A549 (cell line): ENCODE measurements at regions not wholly inside any gene's neighbourhood (a gene's known extent, or its start where the extent isn't known, plus 50 kb on each side); places are given as distances from the start of the nearest gene placed in this dataset.
"Not testable (repeated sequence)": the region's sequence is repeated elsewhere in the genome, so short reads cannot be mapped to it uniquely, and the experiment has no call there.

Source experiments
- CBX8 ChIP-seq: fragments of 200-600 bp; sonication (generic); IDR thresholded peaks from 2 replicates; pipeline ENCODE4 v1.6.1; 2016
- EP300 ChIP-seq, 2 experiments: fragments of >200 bp; sonication (Bioruptor Twin); formaldehyde crosslinking; IDR thresholded peaks; 2 replicates in 1 of 2; 3 replicates in 1 of 2; pipeline ENCODE4 v1.6.1; 2016 to 2017
- FOSL2 ChIP-seq, 2 experiments: fragments of 450-650 bp in 1 of 2; fragments of >200 bp in 1 of 2; sonication (Bioruptor Twin) in 1 of 2; formaldehyde crosslinking; IDR thresholded peaks; 2 replicates each; pipeline versions ENCODE4 v1.5.0 to v1.6.1; 2016 to 2020; ENCODE audit warnings: mild to moderate bottlenecking in 1 of 2, moderate library complexity in 1 of 2
- POLR2A ChIP-seq: IDR thresholded peaks from 2 replicates; pipeline ENCODE4 v1.6.1; 2012; ENCODE audit warnings: mild to moderate bottlenecking, low read length
- RAD21 ChIP-seq, 2 experiments: fragments of >200 bp in 1 of 2; sonication (Bioruptor Twin) in 1 of 2; formaldehyde crosslinking in 1 of 2; IDR thresholded peaks in 1 of 2; conservative IDR thresholded peaks in 1 of 2; 2 replicates in 1 of 2; 3 replicates in 1 of 2; pipeline ENCODE4 v1.6.1; 2012 to 2018; ENCODE audit warnings: inconsistent platforms in 1 of 2
- RARB ChIP-seq: fragments of 250-450 bp; sonication (Bioruptor Pico); IDR thresholded peaks from 2 replicates; pipeline ENCODE4 v1.8.0; 2021; ENCODE audit warnings: mild to moderate bottlenecking, moderate library complexity
- REST ChIP-seq: fragments of 200-600 bp; sonication (generic); IDR thresholded peaks from 2 replicates; pipeline ENCODE4 v1.6.1; 2016; ENCODE audit warnings: antibody characterized with exemption, mild to moderate bottlenecking, moderate library complexity
- TP53 ChIP-seq: fragments of 250-450 bp; sonication (Bioruptor Pico); IDR thresholded peaks from 2 replicates; pipeline ENCODE4 v1.5.0; 2021; ENCODE audit warnings: mild to moderate bottlenecking, moderate library complexity
- TF ChIP-seq, protein P1 (sequence below): fragments of >200 bp; sonication (Bioruptor Twin); formaldehyde crosslinking; IDR thresholded peaks from 3 replicates; pipeline ENCODE4 v1.5.1; 2016
- TF ChIP-seq, protein P2 (sequence below): fragments of 450-650 bp; IDR thresholded peaks from 2 replicates; pipeline ENCODE4 v1.6.1; 2014; ENCODE audit warnings: antibody characterized with exemption
- TF ChIP-seq, protein P3 (sequence below): IDR thresholded peaks from 2 replicates; pipeline ENCODE4 v1.6.1; 2012

- TF ChIP-seq POLR2A; FOSL2 (IDR thresholded peaks at IDR 0.05); FOSL2 (CRISPR knock-in tag; IDR thresholded peaks at IDR 0.05); EP300 (IDR thresholded peaks at IDR 0.05); REST; RAD21 (conservative IDR thresholded peaks at IDR 0.05 in 1 of 2, IDR thresholded peaks at IDR 0.05 in 1 of 2); CBX8; RARB (CRISPR knock-in tag); TP53 (CRISPR knock-in tag): not testable (repeated sequence)
- TF ChIP-seq, protein P1, sequence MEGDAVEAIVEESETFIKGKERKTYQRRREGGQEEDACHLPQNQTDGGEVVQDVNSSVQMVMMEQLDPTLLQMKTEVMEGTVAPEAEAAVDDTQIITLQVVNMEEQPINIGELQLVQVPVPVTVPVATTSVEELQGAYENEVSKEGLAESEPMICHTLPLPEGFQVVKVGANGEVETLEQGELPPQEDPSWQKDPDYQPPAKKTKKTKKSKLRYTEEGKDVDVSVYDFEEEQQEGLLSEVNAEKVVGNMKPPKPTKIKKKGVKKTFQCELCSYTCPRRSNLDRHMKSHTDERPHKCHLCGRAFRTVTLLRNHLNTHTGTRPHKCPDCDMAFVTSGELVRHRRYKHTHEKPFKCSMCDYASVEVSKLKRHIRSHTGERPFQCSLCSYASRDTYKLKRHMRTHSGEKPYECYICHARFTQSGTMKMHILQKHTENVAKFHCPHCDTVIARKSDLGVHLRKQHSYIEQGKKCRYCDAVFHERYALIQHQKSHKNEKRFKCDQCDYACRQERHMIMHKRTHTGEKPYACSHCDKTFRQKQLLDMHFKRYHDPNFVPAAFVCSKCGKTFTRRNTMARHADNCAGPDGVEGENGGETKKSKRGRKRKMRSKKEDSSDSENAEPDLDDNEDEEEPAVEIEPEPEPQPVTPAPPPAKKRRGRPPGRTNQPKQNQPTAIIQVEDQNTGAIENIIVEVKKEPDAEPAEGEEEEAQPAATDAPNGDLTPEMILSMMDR: not testable (repeated sequence)
- TF ChIP-seq, protein P2, sequence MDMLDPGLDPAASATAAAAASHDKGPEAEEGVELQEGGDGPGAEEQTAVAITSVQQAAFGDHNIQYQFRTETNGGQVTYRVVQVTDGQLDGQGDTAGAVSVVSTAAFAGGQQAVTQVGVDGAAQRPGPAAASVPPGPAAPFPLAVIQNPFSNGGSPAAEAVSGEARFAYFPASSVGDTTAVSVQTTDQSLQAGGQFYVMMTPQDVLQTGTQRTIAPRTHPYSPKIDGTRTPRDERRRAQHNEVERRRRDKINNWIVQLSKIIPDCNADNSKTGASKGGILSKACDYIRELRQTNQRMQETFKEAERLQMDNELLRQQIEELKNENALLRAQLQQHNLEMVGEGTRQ: not testable (repeated sequence)
- TF ChIP-seq, protein P3, sequence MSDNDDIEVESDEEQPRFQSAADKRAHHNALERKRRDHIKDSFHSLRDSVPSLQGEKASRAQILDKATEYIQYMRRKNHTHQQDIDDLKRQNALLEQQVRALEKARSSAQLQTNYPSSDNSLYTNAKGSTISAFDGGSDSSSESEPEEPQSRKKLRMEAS: not testable (repeated sequence)
These were observed 367.5 kb downstream of the OXSM start for GRCh38 chr3:26157428-26157827.
